GM04503 (cell line): ENCODE measurements at regions not wholly inside any gene's neighbourhood (a gene's known extent, or its start where the extent isn't known, plus 50 kb on each side); places are given as distances from the start of the nearest gene placed in this dataset.
A peak's percentile ranks its signal among the peaks of the same experiment; 100 is the strongest.
"Not testable (repeated sequence)": the region's sequence is repeated elsewhere in the genome, so short reads cannot be mapped to it uniquely, and the experiment has no call there.

Experiments
- DNase-seq: peaks from one replicate; pipeline ENCODE4 v3.0.0-alpha.2; 2012; ENCODE audit warnings: low read depth

GRCh38 chr9:85332487-85332886, 409.3 kb downstream of the AGTPBP1 start:
- DNase-seq = no peak

- no peak for DNase-seq
Observed at GRCh38 chr9:85331626-85332025, 410.1 kb downstream of the AGTPBP1 start.

GRCh38 chr9:85322592-85322991, 419.2 kb downstream of the AGTPBP1 start:
- no peak for DNase-seq

DNA sequence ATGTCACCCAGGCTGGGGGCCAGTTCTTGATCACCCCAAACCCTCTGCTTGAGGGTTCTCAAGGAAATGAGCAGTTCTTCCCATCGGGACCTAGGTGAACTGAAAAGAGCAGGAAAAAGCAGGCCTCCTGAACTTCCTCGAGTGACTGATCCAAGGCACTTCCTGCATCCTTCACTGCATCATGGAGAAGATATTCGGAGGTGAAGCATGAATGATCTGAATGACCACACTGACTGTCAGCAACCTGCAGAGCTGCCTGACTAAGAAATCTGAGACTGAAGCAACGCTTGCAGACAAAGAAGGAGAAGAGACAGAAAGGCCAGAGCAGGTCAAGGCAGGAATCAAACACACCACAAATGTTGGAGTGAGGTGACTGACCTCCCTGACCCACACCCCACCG, 420.2 kb downstream of the AGTPBP1 start:
- DNase-seq = no peak

DNA sequence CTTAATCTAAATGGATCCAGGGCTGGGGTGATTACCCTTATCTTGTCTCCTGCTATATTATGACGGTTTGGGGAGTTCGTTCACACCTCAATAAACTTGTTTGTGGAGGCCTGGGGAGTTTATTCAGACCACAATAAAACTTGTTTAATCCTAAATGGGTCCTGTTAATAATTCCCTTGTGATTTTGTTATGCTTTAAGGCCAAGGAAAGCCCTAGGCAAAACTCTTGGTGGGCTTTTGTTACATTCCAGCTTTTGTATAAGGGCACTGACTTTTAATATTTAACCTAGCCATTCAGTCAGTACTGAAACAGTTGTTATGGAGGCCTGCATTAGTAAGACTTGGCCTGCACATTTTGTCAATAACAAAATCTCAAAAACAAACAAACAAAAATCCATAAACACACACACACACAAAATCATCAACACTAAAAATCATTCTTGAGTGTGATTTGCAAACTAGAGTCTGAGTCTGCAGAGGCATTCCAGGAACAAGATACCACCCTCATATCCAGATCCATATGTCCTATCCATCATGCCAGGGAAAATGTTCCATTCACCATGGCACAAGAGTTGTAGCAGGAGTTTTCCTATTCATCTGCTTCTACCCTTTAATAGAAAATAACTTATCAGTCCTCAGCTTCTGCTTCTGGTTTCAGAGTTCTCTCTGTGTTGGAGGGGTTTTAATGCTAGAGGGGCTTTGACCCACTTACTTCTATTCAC, 421.7 kb downstream of the AGTPBP1 start:
- no peak for DNase-seq

DNA sequence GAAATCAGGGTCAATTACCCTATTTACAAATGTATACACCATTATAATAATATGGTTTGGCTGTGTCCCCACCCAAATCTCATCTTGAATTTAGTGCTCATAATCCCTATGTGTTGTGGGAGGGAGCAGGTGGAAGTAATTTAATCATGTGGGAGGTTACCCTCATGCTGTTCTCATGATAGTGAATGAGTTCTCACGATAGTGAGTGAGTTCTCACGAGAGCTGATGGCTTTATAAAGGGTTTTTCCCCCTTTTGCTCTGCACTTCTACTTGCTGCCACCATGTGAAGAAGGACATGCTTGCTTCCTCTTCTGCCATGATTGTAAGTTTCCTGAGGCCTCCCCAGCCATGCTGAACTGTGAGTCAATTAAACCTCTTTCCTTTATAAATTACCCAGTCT, 426.2 kb downstream of the AGTPBP1 start:
- DNase-seq = not testable (repeated sequence)

- DNase-seq = no peak
Observed at GRCh38 chr9:85310573-85310972, 431.2 kb downstream of the AGTPBP1 start.

DNA sequence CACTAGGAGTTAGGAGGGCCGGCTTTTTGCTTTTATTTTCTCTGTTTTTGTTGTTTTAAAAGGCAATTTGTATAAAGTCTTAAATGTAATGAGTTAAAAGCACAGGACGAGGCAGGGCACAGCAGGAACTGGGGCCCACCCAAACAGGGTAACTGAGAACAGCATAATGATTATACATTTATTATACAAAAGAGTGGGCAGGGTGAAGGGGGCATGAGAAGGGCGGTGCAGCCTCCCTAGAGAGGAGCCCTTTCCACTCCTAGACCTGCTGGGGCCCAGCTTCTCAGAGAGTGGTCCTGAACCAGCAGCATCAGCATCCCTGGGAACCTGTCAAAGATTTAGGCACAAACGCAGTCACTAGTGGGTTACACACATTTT, 438.0 kb downstream of the AGTPBP1 start:
- DNase-seq = no peak

DNA sequence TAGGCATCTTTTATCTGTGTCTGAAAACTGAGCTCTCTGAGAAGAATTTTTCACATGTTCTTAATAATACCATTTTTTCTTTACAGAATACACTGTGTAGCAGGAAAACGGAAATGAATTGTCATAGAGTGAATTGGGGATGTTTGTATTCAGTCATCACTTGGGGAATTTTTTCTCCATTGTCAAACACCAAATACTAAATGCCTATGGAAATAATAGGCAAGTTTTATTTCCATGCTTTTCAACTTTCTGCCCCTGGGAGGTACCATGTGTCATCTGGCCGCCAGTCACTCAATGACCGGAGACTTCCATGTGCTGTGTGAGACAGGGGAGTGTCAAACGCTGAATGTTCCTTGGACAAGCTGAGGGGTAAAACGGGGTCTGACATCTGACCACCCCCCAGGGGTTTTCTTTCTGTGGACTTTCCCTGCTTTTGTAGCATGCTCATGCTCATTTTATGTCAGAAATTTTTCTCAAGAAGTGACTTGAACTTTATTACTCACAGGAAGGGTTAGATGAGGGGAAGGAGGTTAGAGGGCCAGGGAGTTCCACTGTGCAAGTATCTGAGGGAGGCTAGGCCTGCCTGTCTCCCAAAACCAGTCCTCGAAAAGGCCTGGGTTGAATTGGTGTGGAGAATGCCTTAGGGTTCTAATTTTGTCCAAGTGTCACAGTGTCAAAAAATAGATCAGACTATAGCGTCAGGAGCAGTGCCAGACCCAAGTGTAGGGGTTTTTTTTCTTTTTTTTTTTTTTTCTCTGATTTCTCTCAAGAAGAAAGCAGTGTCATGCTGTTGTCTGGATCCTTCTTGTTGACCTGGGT, 438.6 kb downstream of the AGTPBP1 start:
- no peak for DNase-seq

- no peak for DNase-seq
Observed at GRCh38 chr9:85298499-85298898, 443.3 kb downstream of the AGTPBP1 start.

DNA sequence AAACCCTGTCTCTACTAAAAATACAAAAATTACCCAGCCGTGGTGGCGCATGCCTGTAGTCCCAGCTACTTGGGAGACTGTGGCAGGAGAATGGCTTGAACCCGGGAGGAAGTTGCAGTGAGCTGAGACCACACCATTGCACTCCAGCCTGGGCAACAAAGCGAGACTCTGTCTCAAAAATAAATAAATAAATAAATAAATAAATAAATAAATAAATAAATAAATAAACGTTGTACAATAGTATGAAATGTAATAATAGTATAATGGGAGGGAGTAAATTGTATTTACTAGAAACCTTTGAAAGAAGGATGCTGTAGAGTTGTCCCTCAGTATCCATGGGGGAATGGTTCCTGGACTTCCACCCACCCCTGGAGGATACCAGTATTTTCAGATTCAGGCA, 446.5 kb downstream of the AGTPBP1 start:
- not testable (repeated sequence) for DNase-seq

GRCh38 chr9:85292261-85292660, 449.5 kb downstream of the AGTPBP1 start:
- DNase-seq = no peak

- DNase-seq = no peak
Observed at GRCh38 chr9:85291266-85291665, 450.5 kb downstream of the AGTPBP1 start.

GRCh38 chr9:85290019-85290418, 451.7 kb downstream of the AGTPBP1 start:
- no peak for DNase-seq

DNA sequence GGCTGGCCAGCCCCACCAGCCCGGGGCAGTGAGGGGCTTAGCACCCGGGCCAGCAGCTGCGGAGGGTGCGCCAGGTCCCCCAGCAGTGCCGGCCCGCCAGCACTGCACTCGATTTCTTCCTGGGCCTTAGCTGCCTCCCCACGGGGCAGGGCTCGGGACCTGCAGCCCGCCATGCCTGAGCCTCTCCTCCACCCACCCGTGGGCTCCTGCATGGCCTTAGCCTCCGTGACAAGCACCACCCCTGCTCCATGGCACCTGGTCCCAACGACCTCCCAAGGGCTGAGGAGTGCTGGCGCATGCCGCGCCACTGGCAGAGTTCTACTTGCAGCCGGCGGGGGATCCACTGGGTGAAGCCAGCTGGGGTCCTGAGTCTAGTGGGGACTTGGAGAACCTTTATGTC, 452.6 kb downstream of the AGTPBP1 start:
- DNase-seq = no peak

DNA sequence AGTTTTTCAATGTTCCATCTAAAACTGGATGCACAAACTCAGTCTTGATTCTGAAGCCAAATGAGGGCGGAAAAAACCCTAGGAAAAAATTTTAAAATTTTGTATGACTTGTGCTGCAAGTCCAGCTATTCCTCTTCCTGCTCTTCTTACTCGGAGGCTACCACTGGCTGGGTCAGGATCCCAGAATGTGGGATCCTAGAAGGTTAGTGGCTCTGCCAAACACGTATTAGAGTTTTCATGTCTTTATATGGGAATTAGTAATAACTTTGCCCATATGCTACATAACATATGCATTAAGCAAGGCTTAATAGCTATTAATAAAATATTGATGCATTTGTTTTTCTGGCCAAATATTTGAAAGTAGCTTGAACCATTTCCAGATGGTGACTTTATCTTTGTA, 458.3 kb downstream of the AGTPBP1 start:
- no peak for DNase-seq

- no peak for DNase-seq
Observed at GRCh38 chr9:85278769-85279168, 463.0 kb downstream of the AGTPBP1 start.

DNA sequence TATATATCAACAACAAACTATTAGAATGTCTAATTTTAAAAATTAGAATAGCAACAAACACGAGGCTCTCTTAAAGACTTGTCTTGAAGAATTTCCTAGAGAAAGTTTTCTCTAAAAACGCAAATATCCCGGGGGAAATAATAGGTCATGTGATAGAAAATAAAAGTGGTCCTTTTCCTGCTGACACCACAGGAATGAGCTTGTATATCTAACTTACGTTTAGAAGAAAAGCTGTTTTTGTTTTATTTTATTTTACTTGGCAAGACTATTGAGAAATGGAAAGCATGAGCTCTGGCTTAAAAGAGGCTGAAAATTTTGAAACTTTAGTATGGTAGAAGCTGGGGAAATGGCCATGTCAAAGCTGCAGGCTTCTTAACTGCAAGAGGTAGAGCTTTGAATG, 465.0 kb downstream of the AGTPBP1 start:
- no peak for DNase-seq

DNA sequence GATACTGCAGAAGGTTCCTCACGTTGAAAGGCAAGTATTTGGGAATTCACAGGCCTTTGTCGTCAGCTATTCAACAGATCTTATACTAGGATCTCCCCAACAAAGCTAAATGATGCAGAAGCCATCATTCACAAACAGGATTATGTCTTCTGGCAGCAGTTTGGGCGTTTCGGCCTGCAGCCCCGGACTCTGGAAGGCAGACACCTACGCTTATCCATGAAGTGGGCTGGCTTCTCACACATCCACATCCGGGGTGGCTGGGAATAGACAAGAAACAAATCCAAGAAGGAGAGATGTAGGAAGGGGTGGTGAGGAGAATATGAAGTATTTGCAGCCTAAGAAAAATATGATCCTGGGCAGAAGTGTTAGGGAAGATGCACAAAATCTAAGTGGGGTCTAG, 471.9 kb downstream of the AGTPBP1 start:
- DNase-seq = no peak

- no peak for DNase-seq
Observed at GRCh38 chr9:85268131-85268530, 473.6 kb downstream of the AGTPBP1 start.

- DNase-seq = no peak
Observed at GRCh38 chr9:85264695-85265094, 477.1 kb downstream of the AGTPBP1 start.

GRCh38 chr9:85263288-85263687, 478.5 kb downstream of the AGTPBP1 start:
- DNase-seq = no peak

DNA sequence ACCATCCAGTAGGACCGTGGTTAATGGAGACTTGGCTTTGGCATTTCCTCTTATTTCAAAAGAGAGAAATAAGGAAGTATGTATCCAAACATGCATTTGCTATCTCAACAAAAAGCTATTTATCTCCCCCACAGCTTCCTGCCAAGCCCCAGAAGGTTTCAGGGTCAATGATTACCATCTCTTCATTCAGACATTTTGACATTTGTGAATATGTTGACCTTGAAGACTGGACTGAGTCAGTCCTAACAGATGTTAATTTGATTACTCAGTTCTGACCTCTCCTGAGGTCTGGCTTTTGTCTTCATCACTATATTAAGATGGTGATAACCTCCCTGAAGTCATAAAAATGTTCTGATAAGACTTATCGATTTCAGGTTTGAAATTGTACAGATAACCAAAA, 479.4 kb downstream of the AGTPBP1 start:
- peak; percentile 6 for DNase-seq
